H9 (cell line): ENCODE measurements at regions not wholly inside any gene's neighbourhood (a gene's known extent, or its start where the extent isn't known, plus 50 kb on each side); places are given as distances from the start of the nearest gene placed in this dataset.
"Not testable (repeated sequence)": the region's sequence is repeated elsewhere in the genome, so short reads cannot be mapped to it uniquely, and the experiment has no call there.

Experiments
- DNase-seq: peaks from one replicate; pipeline ENCODE4 v3.0.0-alpha.2; 2017
- H2AFZ ChIP-seq: one replicate; pipeline ENCODE4 v1.6.1; 2013; ENCODE audit warnings: mild to moderate bottlenecking, low read length, control low read depth, moderate library complexity
- H2AK5ac ChIP-seq: 2 replicates; pipeline ENCODE4 v1.6.1; 2013; ENCODE audit warnings: low read length, control low read depth, mixed read lengths; ENCODE audit not compliant: insufficient read length
- H2BK120ac ChIP-seq: one replicate; pipeline ENCODE4 v1.6.1; 2013; ENCODE audit warnings: low read depth, mild to moderate bottlenecking, low read length, control low read depth, inconsistent platforms; ENCODE audit not compliant: poor library complexity, severe bottlenecking
- H2BK12ac ChIP-seq: 2 replicates; pipeline ENCODE4 v1.6.1; 2013; ENCODE audit warnings: low read length, control low read depth, mixed read lengths, low read depth; ENCODE audit not compliant: insufficient read length
- H2BK15ac ChIP-seq: 2 replicates; pipeline ENCODE4 v1.6.1; 2013; ENCODE audit warnings: low read depth, low read length, control low read depth
- H2BK20ac ChIP-seq: one replicate; pipeline ENCODE4 v1.6.1; 2013; ENCODE audit warnings: low read depth, mild to moderate bottlenecking, low read length, control low read depth, inconsistent platforms; ENCODE audit not compliant: poor library complexity, severe bottlenecking
- H2BK5ac ChIP-seq: 2 replicates; pipeline ENCODE4 v1.6.1; 2013; ENCODE audit warnings: low read length, control low read depth, mixed read lengths; ENCODE audit not compliant: insufficient read length
- H3K14ac ChIP-seq: 2 replicates; pipeline ENCODE4 v1.6.1; 2013; ENCODE audit warnings: low read length, control low read depth; ENCODE audit not compliant: insufficient read depth
- H3K18ac ChIP-seq: 2 replicates; pipeline ENCODE4 v1.6.1; 2013; ENCODE audit warnings: low read depth, mild to moderate bottlenecking, mixed read lengths, low read length, control low read depth; ENCODE audit not compliant: insufficient read length
- H3K23ac ChIP-seq: 2 replicates; pipeline ENCODE4 v1.6.1; 2013; ENCODE audit warnings: low read length, control low read depth, mixed read lengths, low read depth; ENCODE audit not compliant: insufficient read length
- H3K23me2 ChIP-seq: 2 replicates; pipeline ENCODE4 v1.6.1; 2013; ENCODE audit warnings: low read depth, mild to moderate bottlenecking, mixed read lengths, low read length, control low read depth; ENCODE audit not compliant: insufficient read length, poor library complexity, severe bottlenecking
- H3K27ac ChIP-seq: 2 replicates; pipeline ENCODE4 v1.5.1; 2013; ENCODE audit warnings: low read length, control low read depth, mixed read lengths, low read depth; ENCODE audit not compliant: insufficient read length
- H3K27me3 ChIP-seq: 2 replicates; pipeline ENCODE4 v1.6.1; 2013; ENCODE audit warnings: low read length, control low read depth, inconsistent platforms; ENCODE audit not compliant: insufficient read depth
- H3K4ac ChIP-seq: 2 replicates; pipeline ENCODE4 v1.6.1; 2013; ENCODE audit warnings: low read depth, mild to moderate bottlenecking, control low read depth, inconsistent platforms, low read length, moderate library complexity
- H3K4me1 ChIP-seq: 2 replicates; pipeline ENCODE4 v1.6.1; 2013; ENCODE audit warnings: low read length, control low read depth, inconsistent platforms; ENCODE audit not compliant: insufficient read depth
- H3K4me2 ChIP-seq: 2 replicates; pipeline ENCODE4 v1.6.1; 2013; ENCODE audit warnings: low read length, control low read depth, mixed read lengths; ENCODE audit not compliant: insufficient read length, insufficient read depth
- H3K56ac ChIP-seq: 2 replicates; pipeline ENCODE4 v1.6.1; 2013; ENCODE audit warnings: low read depth, mild to moderate bottlenecking, mixed read lengths, low read length, control low read depth; ENCODE audit not compliant: insufficient read length
- H3K79me1 ChIP-seq: 2 replicates; pipeline ENCODE4 v1.6.1; 2013; ENCODE audit warnings: low read depth, mild to moderate bottlenecking, moderate library complexity, low read length, control low read depth, inconsistent platforms; ENCODE audit not compliant: insufficient read depth, poor library complexity, severe bottlenecking
- H3K79me2 ChIP-seq: 2 replicates; pipeline ENCODE4 v1.6.1; 2013; ENCODE audit warnings: low read length, control low read depth, inconsistent platforms; ENCODE audit not compliant: insufficient read depth
- H3K9ac ChIP-seq: 2 replicates; pipeline ENCODE4 v1.6.1; 2013; ENCODE audit warnings: low read length, control low read depth, mixed read lengths; ENCODE audit not compliant: insufficient read length; ENCODE audit errors: extremely low read depth
- H3K9me3 ChIP-seq: one replicate; pipeline ENCODE4 v1.6.1; 2013; ENCODE audit warnings: low read depth, low read length, inconsistent platforms; ENCODE audit not compliant: control insufficient read depth
- H3T11ph ChIP-seq: one replicate; pipeline ENCODE4 v1.6.1; 2013; ENCODE audit warnings: mild to moderate bottlenecking, low read length, control low read depth, inconsistent platforms
- H4K20me1 ChIP-seq: one replicate; pipeline ENCODE4 v1.6.1; 2013; ENCODE audit not compliant: control insufficient read depth, insufficient read length, insufficient read depth
- H4K5ac ChIP-seq: 2 replicates; pipeline ENCODE4 v1.6.1; 2013; ENCODE audit warnings: low read depth, mild to moderate bottlenecking, mixed read lengths, low read length, control low read depth; ENCODE audit not compliant: insufficient read length
- H4K8ac ChIP-seq: replicated peaks from 2 replicates; pipeline ENCODE4 v1.6.1; 2013; ENCODE audit warnings: low read length, control low read depth, mixed read lengths, low read depth; ENCODE audit not compliant: insufficient read length
- H4K91ac ChIP-seq: 2 replicates; pipeline ENCODE4 v1.6.1; 2013; ENCODE audit warnings: low read depth, mild to moderate bottlenecking, moderate library complexity, mixed read lengths, low read length, control low read depth; ENCODE audit not compliant: insufficient read length
- H3K27ac Mint-ChIP-seq, 3 experiments: 2 replicates in 2 of 3; 3 replicates in 1 of 3; pipeline ENCODE4 v1.8.0; 2020 to 2021; ENCODE audit warnings: mixed read lengths in 3 of 3, mild to moderate bottlenecking in 1 of 3, moderate library complexity in 1 of 3
- H3K27me3 Mint-ChIP-seq: 2 replicates; pipeline ENCODE4 v1.8.0; 2021; ENCODE audit warnings: low read depth, mild to moderate bottlenecking, moderate library complexity, mixed read lengths
- H3K36me3 Mint-ChIP-seq, 3 experiments: 2 replicates in 2 of 3; 3 replicates in 1 of 3; pipeline ENCODE4 v1.8.0; 2020 to 2021; ENCODE audit warnings: low read depth in 3 of 3, mixed read lengths in 3 of 3; ENCODE audit not compliant: insufficient read depth in 1 of 3
- H3K4me1 Mint-ChIP-seq, 2 experiments: 2 replicates each; pipeline ENCODE4 v1.8.0; 2020; ENCODE audit warnings: mixed read lengths in 2 of 2
- H3K4me3 Mint-ChIP-seq, 2 experiments: 2 replicates in 1 of 2; 3 replicates in 1 of 2; pipeline ENCODE4 v1.8.0; 2020 to 2021; ENCODE audit warnings: mild to moderate bottlenecking in 2 of 2, mixed read lengths in 2 of 2, moderate library complexity in 1 of 2
- H3K9me3 Mint-ChIP-seq, 2 experiments: 2 replicates in 1 of 2; 3 replicates in 1 of 2; pipeline ENCODE4 v1.8.0; 2020; ENCODE audit warnings: mild to moderate bottlenecking in 2 of 2, mixed read lengths in 2 of 2, moderate library complexity in 1 of 2
- CTCF ChIP-seq: fragments of 200-600 bp; sonication (generic); conservative IDR thresholded peaks from 3 replicates; pipeline ENCODE4 v1.8.0; 2021; ENCODE audit warnings: antibody characterized with exemption, mild to moderate bottlenecking
- WGBS: extraction: QIAGEN DNeasy Blood & Tissue Kit; methylation state at CpG from one replicate; pipeline ENCODE4 v1.1.7; 2013; ENCODE audit warnings: missing lambda C conversion rate, low lambda C conversion rate, mixed read lengths; ENCODE audit not compliant: insufficient read length; ENCODE audit errors: extremely low coverage; 5-methylcytosine and 5-hydroxymethylcytosine counted together

GRCh38 chr11:33994937-33995336 is 56.6 kb upstream of the CAPRIN1 start:
- Histone ChIP-seq H2BK5ac (no peak overlapping the region), H4K20me1 (no peaks in the 10 kb centered on the region), H2BK15ac (no peak overlapping the region), H3K27me3 (peaks cover 4% of the 10 kb centered on the region; the same call in 1 of the 2 replicates), H3K4me1 (peaks cover 2% of the 10 kb centered on the region; the same call in 1 of the 2 replicates), H3K79me2 (no peaks in the 10 kb centered on the region), H3K79me1 (no peaks in the 10 kb centered on the region), H2AK5ac (no peak overlapping the region), H3K9ac (no peak overlapping the region), H2BK12ac (no peak overlapping the region), H3K56ac (no peak overlapping the region), H2AFZ (no peak overlapping the region), H4K5ac (no peak overlapping the region), H3K4ac (no peak overlapping the region), H4K8ac (no peak overlapping the region), H3K14ac (no peak overlapping the region), H3K27ac (no peak overlapping the region), H3K4me2 (no peak overlapping the region), H3K9me3 (no peaks in the 10 kb centered on the region), H3K18ac (no peak overlapping the region), H3T11ph (no peak overlapping the region), H3K23me2 (no peaks in the 10 kb centered on the region), H4K91ac (no peak overlapping the region), H2BK120ac (no peak overlapping the region), H3K23ac (no peak overlapping the region), H2BK20ac (no peak overlapping the region)
- H3K9me3 Mint-ChIP-seq, result peaks cover 0 to 4% of the 10 kb centered on the region in 2 experiments; a peak in 1 of 5 replicates
- peaks cover 15 to 16% of the 10 kb centered on the region in 2 experiments for H3K4me1 Mint-ChIP-seq
- peaks cover 36% of the 10 kb centered on the region for H3K27me3 Mint-ChIP-seq
- H3K27ac Mint-ChIP-seq, result no peak overlapping the region
- TF ChIP-seq CTCF, result no peak
- DNase-seq, result no peak
- WGBS, result no CpG with 5 or more reads among the region's 2 CpGs
- H3K36me3 Mint-ChIP-seq, result no peaks in the 10 kb centered on the region; a peak in 1 of 7 replicates
- H3K4me3 Mint-ChIP-seq, result no peak overlapping the region

GRCh38 chr11:33991136-33991535 is 60.4 kb upstream of the CAPRIN1 start:
- not testable (repeated sequence) for H3K27me3 Mint-ChIP-seq, H4K8ac ChIP-seq, H3K14ac ChIP-seq, H4K20me1 ChIP-seq, H3K18ac ChIP-seq, H3K27ac Mint-ChIP-seq, H2BK5ac ChIP-seq, H3K4me1 ChIP-seq, H2BK120ac ChIP-seq, H3K9me3 ChIP-seq, H3K36me3 Mint-ChIP-seq, H3K23me2 ChIP-seq, DNase-seq, H3K56ac ChIP-seq, H2BK15ac ChIP-seq, H3K4me1 Mint-ChIP-seq, H2AFZ ChIP-seq, H2AK5ac ChIP-seq, H3K4me2 ChIP-seq, H2BK12ac ChIP-seq, H4K5ac ChIP-seq, H3K23ac ChIP-seq, H3K79me1 ChIP-seq, H3T11ph ChIP-seq, H3K27me3 ChIP-seq, H2BK20ac ChIP-seq, H3K9ac ChIP-seq, H3K27ac ChIP-seq, H4K91ac ChIP-seq, H3K4ac ChIP-seq, H3K79me2 ChIP-seq, H3K4me3 Mint-ChIP-seq
- peaks cover 8 to 11% of the 10 kb centered on the region in 2 experiments; a peak in 4 of 5 replicates for H3K9me3 Mint-ChIP-seq
- no CpG with 5 or more reads among the region's 13 CpGs for WGBS
